ENCODE measurements at regions not wholly inside any gene's neighbourhood (a gene's known extent, or its start where the extent isn't known, plus 50 kb on each side); places are given as distances from the start of the nearest gene placed in this dataset.
"Not testable (repeated sequence)": the region's sequence is repeated elsewhere in the genome, so short reads cannot be mapped to it uniquely, and the experiment has no call there.

DNA sequence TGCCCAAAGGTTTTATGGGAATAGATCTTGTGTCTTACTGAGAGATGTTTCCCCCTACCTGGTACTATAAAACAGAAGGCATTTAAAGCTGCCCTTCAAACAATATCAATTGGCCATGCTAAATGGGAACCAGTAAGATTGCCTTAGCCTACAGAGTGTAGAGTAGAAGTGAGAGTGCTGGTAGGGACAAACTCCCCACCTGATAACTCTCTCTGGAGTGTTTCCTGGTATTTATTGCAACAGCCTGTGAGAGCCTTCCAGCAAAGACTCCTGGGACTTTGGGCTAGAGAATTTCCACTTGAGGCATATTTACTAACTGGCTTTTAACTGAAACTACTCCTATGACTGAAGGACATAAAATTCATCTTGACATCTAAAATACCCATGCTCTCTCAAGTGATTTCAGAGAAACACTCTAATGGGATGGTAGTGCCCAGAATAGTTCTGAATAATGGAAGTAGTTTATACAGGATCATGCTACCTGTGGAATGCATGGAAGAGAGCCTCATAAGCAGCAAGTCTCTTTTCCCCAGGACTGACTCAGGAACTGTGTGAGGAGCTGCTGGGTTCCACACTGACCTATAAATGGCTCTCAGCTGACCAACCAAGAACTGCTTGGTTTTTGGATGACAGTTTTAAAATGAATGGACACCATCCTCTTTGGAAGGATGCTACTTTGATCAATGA lies 132.7 kb upstream of the SLITRK5 start:
- no peak for TF ChIP-seq CTCF (conservative IDR thresholded peaks at IDR 0.05)
- Mint-ChIP-seq H3K4me3 (no peak overlapping the region), H3K27ac (no peak overlapping the region), H3K36me3 (no peaks in the 10 kb centered on the region), H3K4me1 (ENCODE audit: unreplicated experiment) (no peaks in the 10 kb centered on the region), H3K9me3 (no peaks in the 10 kb centered on the region), H3K27me3 (no peaks in the 10 kb centered on the region)
- no peak for DNase-seq (ENCODE audit: extremely low spot score, unreplicated experiment)

DNA sequence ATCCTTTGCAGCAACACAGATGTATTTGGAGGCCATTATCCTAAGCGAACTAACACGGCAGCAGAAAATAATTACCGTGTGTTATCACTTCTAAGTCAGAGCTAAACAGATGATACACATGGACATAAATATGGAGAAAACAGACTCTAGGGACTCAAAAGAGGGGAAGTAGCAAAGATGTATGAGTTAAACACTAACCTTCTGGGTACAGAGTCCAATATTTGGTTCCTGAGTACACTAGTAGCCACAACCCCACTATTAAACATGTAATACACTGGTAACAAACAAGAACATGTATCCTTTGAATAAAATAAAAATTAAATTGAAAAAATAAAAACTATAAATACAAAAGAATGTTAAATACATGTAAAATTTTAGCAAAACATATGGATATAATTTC lies 118.0 kb upstream of the SLITRK5 start:
- TF ChIP-seq CTCF (conservative IDR thresholded peaks at IDR 0.05), result no peak
- Mint-ChIP-seq H3K9me3 (no peaks in the 10 kb centered on the region), H3K27me3 (no peaks in the 10 kb centered on the region), H3K36me3 (no peaks in the 10 kb centered on the region), H3K27ac (no peak overlapping the region), H3K4me1 (ENCODE audit: unreplicated experiment) (no peaks in the 10 kb centered on the region), H3K4me3 (no peak overlapping the region)
- no peak for DNase-seq (ENCODE audit: extremely low spot score, unreplicated experiment)

DNA sequence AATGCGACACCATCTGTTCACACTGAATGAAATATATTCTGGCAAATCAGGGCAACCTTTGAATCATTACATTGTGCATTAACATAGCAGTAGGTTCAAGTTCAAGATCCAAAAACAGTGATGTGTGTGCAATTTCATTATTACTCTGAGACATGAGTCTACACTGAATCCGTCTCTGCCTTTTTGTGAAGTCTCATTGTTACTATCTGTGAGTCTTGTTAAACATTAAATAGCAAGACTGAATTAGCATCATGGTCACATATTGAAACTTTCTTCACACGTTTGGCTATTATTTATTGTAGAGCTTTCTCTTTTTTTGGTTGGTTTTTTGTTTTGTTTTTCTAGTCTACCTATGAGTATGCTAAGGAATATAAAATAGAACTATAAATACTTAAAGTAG lies 117.1 kb upstream of the SLITRK5 start:
- no peaks in the 10 kb centered on the region for H3K9me3 Mint-ChIP-seq
- H3K36me3 Mint-ChIP-seq, result no peaks in the 10 kb centered on the region
- no peak for DNase-seq (ENCODE audit: extremely low spot score, unreplicated experiment)
- H3K27me3 Mint-ChIP-seq, result no peaks in the 10 kb centered on the region
- no peaks in the 10 kb centered on the region for H3K4me1 Mint-ChIP-seq (ENCODE audit: unreplicated experiment)
- H3K4me3 Mint-ChIP-seq, result no peak overlapping the region
- H3K27ac Mint-ChIP-seq, result no peak overlapping the region
- no peak for TF ChIP-seq CTCF (conservative IDR thresholded peaks at IDR 0.05)

- no peak for TF ChIP-seq CTCF (conservative IDR thresholded peaks at IDR 0.05)
- no peaks in the 10 kb centered on the region for H3K4me1 Mint-ChIP-seq (ENCODE audit: unreplicated experiment)
- DNase-seq (ENCODE audit: extremely low spot score, unreplicated experiment), result no peak
- no peak overlapping the region for H3K27ac Mint-ChIP-seq
- H3K4me3 Mint-ChIP-seq, result no peak overlapping the region
- H3K36me3 Mint-ChIP-seq, result no peaks in the 10 kb centered on the region
- H3K9me3 Mint-ChIP-seq, result no peaks in the 10 kb centered on the region
- H3K27me3 Mint-ChIP-seq, result no peaks in the 10 kb centered on the region
Observed at GRCh38 chr13:87557788-87558187, 113.4 kb upstream of the SLITRK5 start.

GRCh38 chr13:87561580-87561979 lies 109.6 kb upstream of the SLITRK5 start:
- H3K4me3 Mint-ChIP-seq; DNase-seq (ENCODE audit: extremely low spot score, unreplicated experiment); H3K27ac Mint-ChIP-seq; H3K4me1 Mint-ChIP-seq (ENCODE audit: unreplicated experiment); H3K27me3 Mint-ChIP-seq; H3K9me3 Mint-ChIP-seq; H3K36me3 Mint-ChIP-seq: not testable (repeated sequence)

GRCh38 chr13:87570669-87571068 lies 100.5 kb upstream of the SLITRK5 start:
- Mint-ChIP-seq H3K27me3 (no peaks in the 10 kb centered on the region), H3K27ac (no peak overlapping the region), H3K36me3 (no peaks in the 10 kb centered on the region), H3K9me3 (no peaks in the 10 kb centered on the region), H3K4me3 (no peak overlapping the region), H3K4me1 (ENCODE audit: unreplicated experiment) (no peaks in the 10 kb centered on the region)
- TF ChIP-seq CTCF (conservative IDR thresholded peaks at IDR 0.05), result no peak
- no peak for DNase-seq (ENCODE audit: extremely low spot score, unreplicated experiment)

Data from type B pancreatic cell (in vitro differentiated cells).